NCI-H524 treated with DMSO at 0.1 percent for 48 hours (cell line): ENCODE measurements at regions not wholly inside any gene's neighbourhood (a gene's known extent, or its start where the extent isn't known, plus 50 kb on each side); places are given as distances from the start of the nearest gene placed in this dataset.
"Not testable (repeated sequence)": the region's sequence is repeated elsewhere in the genome, so short reads cannot be mapped to it uniquely, and the experiment has no call there.

Experiments
- DNase-seq: peaks from one replicate; lab custom pipeline; 2025; lab: John Stamatoyannopoulos, UW

DNA sequence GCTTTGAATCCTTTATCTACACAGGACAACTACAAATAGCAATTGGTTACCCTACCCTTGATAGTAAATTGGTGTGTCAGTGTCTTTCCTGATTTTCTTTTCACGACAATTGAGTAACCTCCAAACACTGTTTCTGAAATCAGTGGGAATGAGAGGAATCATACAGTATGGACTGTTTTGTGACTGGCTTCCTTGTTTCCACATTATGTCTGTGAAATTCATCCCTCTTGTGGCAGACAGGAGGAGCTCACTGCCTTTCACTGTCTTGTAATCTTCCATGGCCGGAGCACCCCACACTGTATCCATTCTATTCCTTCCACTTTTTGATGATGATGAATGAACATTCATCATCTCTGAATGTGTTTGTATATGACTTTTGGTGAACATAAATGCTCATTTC, 164.0 kb upstream of the PZP start:
- no peak for DNase-seq

GRCh38 chr12:9367828-9368227, 159.6 kb upstream of the PZP start:
- no peak for DNase-seq

- no peak for DNase-seq
These were observed 159.0 kb upstream of the PZP start for GRCh38 chr12:9367201-9367600.

GRCh38 chr12:9365296-9365695, 157.1 kb upstream of the PZP start:
- no peak for DNase-seq

DNA sequence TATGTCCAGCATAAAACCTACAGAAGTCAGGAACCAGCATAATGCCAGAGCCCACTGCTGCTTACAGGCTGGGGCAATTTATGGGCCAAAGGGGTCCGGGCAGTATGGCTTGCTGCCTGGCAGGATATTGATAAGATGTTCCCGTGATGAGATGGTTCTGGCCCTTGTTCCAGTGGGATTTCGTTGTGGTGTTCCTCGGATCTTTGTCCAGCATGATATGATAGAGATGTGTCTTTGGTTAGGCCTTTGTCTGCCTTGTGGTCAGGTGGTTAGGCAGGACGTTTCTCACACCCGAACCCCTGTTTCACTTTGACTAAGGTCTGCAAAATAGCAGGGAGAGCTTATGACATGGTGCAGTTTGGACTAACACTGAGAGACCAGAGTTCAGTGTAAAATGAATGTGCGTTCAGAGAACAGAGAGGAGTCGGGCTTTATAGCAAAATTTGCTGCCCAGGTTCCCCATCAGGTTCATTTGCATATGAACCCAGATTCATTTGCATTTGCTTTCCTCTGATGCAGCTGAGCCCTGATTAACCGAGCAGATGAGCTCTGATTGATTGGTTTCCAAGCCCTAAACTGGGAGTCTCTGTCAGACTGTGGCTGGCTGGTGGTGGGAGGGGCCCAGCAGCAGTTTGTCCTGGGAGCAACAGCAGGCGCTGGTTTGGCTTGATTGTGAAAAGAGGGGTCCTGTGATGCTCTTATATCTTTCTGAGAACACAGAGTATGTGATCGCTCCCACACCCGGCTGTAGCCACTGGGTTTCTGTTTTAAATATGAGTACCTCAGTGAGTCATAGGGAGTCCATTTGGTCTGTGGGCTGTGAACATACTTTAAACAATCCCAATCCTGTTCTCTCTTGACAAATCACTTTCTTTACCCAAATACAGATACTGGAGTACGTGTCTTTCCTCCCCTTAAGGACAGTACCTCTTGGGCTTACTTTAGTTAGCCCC, 156.3 kb upstream of the PZP start:
- no peak for DNase-seq

DNA sequence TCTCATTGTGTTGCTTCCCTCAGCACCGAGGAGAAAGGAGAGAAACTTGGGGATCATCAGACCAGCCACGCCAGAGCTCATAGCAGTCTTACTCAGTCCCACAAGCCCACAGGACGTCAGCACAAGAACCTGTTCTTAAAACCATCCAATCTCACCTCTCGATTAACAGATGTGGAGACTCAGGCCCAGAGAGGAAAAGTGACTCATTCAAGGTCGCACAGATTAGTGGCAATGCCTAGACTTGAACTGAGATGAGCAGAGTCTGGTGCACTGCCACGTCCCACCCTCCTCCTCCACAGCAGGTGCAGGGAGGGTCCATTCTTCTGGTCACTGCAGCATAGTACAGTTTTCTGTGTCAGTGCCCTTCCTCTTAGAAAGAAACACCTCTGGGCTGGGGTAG, 154.9 kb upstream of the PZP start:
- DNase-seq: no peak

DNA sequence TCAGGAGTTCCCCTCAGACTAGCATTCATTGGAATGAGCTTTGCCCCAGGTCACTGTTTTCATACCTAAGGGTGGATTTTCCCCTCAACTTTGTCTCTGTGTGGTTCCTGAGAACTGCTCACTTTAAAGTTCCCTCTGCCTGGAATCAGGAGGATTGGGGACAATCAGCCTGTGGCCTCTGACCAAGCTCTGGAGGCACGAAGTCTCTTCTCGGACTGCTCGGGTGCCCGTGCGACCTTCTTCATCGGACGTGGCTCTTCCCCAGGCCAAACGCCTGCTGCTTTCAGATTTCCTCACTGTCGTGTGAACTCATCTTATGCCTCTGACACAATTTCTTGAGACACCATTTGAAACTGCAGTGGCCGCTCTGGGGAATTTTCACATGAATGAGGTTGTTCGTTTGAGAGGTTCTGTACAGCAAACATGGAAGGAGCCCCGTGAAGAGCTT, 153.7 kb upstream of the PZP start:
- no peak for DNase-seq

GRCh38 chr12:9354009-9354754, 146.0 kb upstream of the PZP start:
- DNase-seq: not testable (repeated sequence)

DNA sequence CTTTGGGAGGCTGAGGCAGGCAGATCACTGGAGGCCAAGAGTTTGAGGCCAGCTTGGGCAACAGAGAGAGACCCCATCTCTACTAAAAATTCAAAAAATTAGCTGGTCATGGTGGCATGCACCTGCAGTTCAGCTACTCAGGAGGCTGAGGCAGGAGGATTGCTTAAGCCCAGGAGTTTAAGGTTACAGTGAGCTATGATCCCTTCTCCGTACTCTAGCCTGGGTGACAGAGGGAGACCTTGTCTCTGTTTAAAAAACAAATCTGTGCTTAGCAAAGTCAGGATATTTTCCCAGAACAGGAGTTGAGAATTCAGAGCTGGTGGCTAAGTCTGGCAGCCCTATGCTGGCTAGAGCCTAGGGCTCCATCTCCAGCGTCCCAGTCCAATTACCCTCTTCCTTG, 142.9 kb upstream of the PZP start:
- no peak for DNase-seq

- no peak for DNase-seq
These were observed 142.0 kb upstream of the PZP start for GRCh38 chr12:9349888-9350885.

DNA sequence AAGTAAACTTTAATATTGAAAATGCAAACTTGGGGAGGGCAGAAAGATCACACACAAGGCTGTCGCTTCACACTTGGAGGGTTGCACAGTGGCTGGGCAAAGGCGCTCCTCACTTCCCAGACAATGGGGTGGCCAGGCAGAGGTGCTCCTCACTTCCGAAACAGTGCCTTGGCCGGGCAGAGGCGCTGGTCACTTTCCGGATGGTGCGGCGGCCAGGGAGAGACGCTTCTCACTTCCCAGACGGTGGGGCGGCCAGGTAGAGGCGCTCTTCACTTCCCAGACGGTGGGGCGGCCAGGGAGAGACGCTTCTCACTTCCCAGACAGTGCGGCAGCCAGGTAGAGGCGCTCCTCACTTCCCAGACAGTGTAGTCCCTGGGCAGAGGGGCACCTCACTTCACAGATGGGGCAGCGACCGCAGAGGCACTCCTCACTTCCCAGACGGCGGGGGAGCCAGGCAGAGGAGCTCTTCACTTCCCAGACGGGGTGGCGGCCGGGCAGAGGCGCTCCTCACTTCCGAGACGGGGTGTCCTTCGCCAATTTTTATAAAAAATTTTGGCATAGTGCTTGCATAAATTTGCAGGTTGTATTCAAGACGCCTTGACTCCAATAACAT, 140.8 kb upstream of the PZP start:
- no peak for DNase-seq

GRCh38 chr12:9347328-9348127, 139.3 kb upstream of the PZP start:
- DNase-seq: no peak

GRCh38 chr12:9346866-9347327, 138.7 kb upstream of the PZP start:
- DNase-seq: no peak

GRCh38 chr12:9345171-9345570, 137.0 kb upstream of the PZP start:
- DNase-seq: no peak

GRCh38 chr12:9344541-9344940, 136.3 kb upstream of the PZP start:
- DNase-seq: no peak

DNA sequence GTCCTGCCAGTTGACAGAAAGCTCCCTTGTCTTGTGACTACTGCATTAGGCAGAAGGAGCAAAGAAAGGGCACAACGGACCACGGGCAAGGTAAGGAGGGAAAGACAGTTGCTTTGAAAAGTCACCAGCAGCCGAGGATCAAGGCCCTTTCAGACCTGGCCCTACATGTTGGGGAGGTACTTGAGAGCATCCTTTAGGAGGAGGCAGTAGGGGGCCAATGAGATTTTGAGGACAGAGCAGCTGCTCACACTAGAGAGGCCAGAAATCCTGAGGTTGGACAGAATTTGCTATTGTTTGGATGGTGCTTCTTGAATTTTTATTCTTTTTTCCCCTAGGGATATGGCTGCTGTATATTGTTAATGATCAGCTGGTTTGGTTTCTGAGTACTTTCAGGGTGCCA, 135.5 kb upstream of the PZP start:
- DNase-seq: no peak

DNA sequence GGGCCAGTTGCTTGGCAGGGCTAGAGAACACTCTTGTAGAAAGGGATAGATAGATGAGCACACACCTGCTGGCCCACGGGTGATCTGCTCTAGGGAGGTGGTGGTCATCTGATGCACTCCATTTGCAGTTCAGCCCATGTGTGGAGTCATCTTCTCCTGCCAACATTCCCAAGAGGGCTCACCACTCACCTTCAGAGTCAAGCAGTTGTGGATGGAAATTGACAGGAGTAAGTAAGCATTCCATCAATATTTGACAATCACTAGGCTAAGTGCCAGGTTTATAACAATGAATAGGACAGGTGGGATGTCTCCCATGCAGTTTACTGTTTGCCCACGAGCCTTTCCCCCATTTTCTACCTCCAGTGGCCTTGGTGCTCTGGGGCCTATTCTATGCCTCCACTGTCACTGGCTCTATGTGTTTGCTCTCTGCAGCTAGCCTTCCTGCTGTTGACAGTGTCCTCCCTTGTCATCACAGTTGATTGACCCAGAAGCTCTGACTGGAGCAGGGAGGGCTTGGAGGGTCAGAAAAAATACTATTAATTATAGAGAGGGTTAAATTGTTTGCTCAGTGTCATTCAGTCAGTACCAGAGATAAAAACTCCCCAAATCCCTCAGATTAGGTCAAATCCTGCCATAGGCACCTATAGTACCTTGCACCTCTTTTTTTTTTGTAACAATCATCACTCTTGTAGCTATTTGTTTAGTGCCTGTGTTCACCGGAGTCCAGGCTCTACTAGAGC, 134.6 kb upstream of the PZP start:
- no peak for DNase-seq

GRCh38 chr12:9341260-9341585, 133.0 kb upstream of the PZP start:
- DNase-seq: no peak

DNA sequence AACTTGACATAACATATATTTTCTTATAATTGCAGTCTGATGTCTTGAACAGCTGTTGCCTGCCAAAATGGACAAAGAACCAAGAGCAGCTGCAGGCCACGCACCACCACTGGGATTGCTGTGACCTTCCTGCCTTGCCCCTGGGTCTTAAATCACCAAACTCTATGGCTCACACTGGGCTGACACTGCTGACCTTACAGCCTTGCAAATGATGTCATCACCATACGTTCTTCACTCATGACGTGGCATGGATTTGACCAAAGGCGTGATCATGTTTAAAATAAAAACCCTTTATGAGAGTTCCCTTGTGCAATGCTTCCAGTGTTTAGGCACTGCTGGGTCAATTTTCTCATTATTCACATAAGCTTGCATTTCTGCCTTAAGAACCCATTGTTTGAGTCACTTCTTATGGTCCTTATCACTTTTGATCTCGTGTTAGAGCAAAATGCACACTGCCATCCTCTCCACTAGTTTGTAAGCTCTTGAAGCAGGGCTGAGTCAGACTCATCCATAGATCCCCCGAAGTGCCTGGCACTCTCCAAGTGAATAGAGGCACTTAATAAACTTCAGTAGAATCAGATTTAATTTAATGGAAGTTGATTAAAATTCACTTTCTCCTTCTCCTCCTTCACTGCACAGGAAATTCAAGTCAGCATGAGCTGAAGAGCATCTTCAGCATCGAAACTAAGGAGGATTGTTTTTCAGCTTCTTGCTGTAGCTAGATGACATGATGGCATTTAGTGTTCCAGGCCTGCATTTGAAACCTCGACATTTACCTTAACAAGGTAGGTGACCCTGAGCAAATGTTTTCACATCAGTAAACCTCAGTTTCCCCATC, 132.4 kb upstream of the PZP start:
- no peak for DNase-seq
